Neural progenitor cell (in vitro differentiated cells): ENCODE measurements at regions not wholly inside any gene's neighbourhood (a gene's known extent, or its start where the extent isn't known, plus 50 kb on each side); places are given as distances from the start of the nearest gene placed in this dataset.

ENCODE experiments used
- DNase-seq: peaks from one replicate; pipeline ENCODE4 v3.0.0-alpha.2; 2016; ENCODE audit warnings: low spot score
- H2AFZ ChIP-seq: fragments of 200-600 bp; sonication (generic); replicated peaks from 2 replicates; pipeline ENCODE4 v1.6.1; 2016; ENCODE audit warnings: antibody characterized with exemption
- H3F3A ChIP-seq: fragments of 200-600 bp; sonication (generic); 2 replicates; pipeline ENCODE4 v1.6.1; 2016; ENCODE audit warnings: antibody characterized with exemption, low read depth
- H3K27ac ChIP-seq: fragments of 200-600 bp; sonication (generic); 2 replicates; pipeline ENCODE4 v1.5.1; 2016; ENCODE audit warnings: mild to moderate bottlenecking
- H3K27me3 ChIP-seq: fragments of 200-600 bp; sonication (generic); 2 replicates; pipeline ENCODE4 v1.6.1; 2016; ENCODE audit warnings: mild to moderate bottlenecking, moderate library complexity
- H3K36me3 ChIP-seq: fragments of 200-600 bp; sonication (generic); 2 replicates; pipeline ENCODE4 v1.5.1; 2016
- H3K4me1 ChIP-seq: fragments of 200-600 bp; sonication (generic); 2 replicates; pipeline ENCODE4 v1.6.1; 2016; ENCODE audit warnings: mixed run types
- H3K4me2 ChIP-seq: fragments of 200-600 bp; sonication (generic); 2 replicates; pipeline ENCODE4 v1.6.1; 2016
- H3K4me3 ChIP-seq: fragments of 200-600 bp; sonication (generic); 2 replicates; pipeline ENCODE4 v1.5.1; 2016
- H3K79me2 ChIP-seq: fragments of 200-600 bp; sonication (generic); 2 replicates; pipeline ENCODE4 v1.6.1; 2016; ENCODE audit warnings: low read depth
- H3K9ac ChIP-seq: fragments of 200-600 bp; sonication (generic); 2 replicates; pipeline ENCODE4 v1.6.1; 2016
- H3K9me3 ChIP-seq: fragments of 200-600 bp; sonication (generic); 2 replicates; pipeline ENCODE4 v1.5.1; 2016; ENCODE audit warnings: low read depth
- H4K20me1 ChIP-seq: fragments of 200-600 bp; sonication (generic); 2 replicates; pipeline ENCODE4 v1.6.1; 2016; ENCODE audit warnings: low read depth
- H3K27ac Mint-ChIP-seq: 3 replicates; pipeline ENCODE4 v1.8.0; 2021; ENCODE audit warnings: mixed read lengths
- H3K27me3 Mint-ChIP-seq: 2 replicates; pipeline ENCODE4 v1.8.0; 2022; ENCODE audit warnings: low read depth, mild to moderate bottlenecking, inconsistent platforms, moderate library complexity, mixed read lengths; ENCODE audit not compliant: insufficient read depth
- H3K36me3 Mint-ChIP-seq: 3 replicates; pipeline ENCODE4 v1.8.0; 2021; ENCODE audit warnings: mixed read lengths
- H3K4me1 Mint-ChIP-seq: 3 replicates; pipeline ENCODE4 v1.8.0; 2021; ENCODE audit warnings: mixed read lengths
- H3K4me3 Mint-ChIP-seq: 3 replicates; pipeline ENCODE4 v1.8.0; 2021; ENCODE audit warnings: mild to moderate bottlenecking, moderate library complexity, mixed read lengths
- H3K9me3 Mint-ChIP-seq: 3 replicates; pipeline ENCODE4 v1.8.0; 2020; ENCODE audit warnings: mixed read lengths
- EZH2 ChIP-seq: fragments of 200-600 bp; sonication (generic); IDR thresholded peaks from 2 replicates; pipeline ENCODE4 v1.6.1; 2017; ENCODE audit warnings: antibody characterized with exemption, mild to moderate bottlenecking, moderate library complexity
- EZH2phosphoT487 ChIP-seq: fragments of 200-600 bp; sonication (generic); IDR thresholded peaks from 2 replicates; pipeline ENCODE4 v1.6.1; 2017; ENCODE audit warnings: antibody characterized with exemption
- TF ChIP-seq, protein P1 (sequence below): fragments of 200-600 bp; sonication (generic); IDR thresholded peaks from 2 replicates; pipeline ENCODE4 v1.5.1; 2017; ENCODE audit warnings: antibody characterized with exemption, mild to moderate bottlenecking

DNA sequence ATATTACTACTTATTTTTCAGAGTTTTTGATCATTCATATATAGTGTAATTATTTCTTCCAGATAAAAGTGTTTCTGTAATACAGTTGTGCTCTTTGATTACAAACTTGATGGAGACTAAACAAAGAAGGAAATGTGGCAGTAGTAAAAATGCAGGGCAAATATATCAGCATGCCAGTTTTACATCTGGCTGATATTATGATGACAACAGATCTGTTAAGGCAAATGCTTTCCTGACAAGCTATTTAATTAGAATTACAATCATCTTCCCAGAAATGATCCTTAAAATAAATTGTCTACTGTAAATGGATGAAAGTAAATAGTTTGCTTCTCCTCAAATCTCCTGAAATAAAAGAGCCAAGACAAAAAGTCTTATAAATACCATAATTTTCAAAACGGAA is 1659.8 kb downstream of the BRINP3 start:
- no peaks in the 10 kb centered on the region for H4K20me1 ChIP-seq
- no peak overlapping the region for H3K4me3 ChIP-seq
- no peaks in the 10 kb centered on the region for H3F3A ChIP-seq
- no peak overlapping the region for H3K9ac ChIP-seq
- H3K36me3 ChIP-seq = no peaks in the 10 kb centered on the region
- Mint-ChIP-seq H3K27me3 (no peaks in the 10 kb centered on the region), H3K4me1 (peaks cover 7% of the 10 kb centered on the region), H3K9me3 (no peaks in the 10 kb centered on the region), H3K4me3 (no peak overlapping the region), H3K27ac (no peak overlapping the region), H3K36me3 (no peaks in the 10 kb centered on the region)
- H3K27ac ChIP-seq = no peak overlapping the region
- no peaks in the 10 kb centered on the region for H3K27me3 ChIP-seq
- TF ChIP-seq EZH2phosphoT487 = no peak
- no peak for TF ChIP-seq EZH2
- TF ChIP-seq, protein P1, sequence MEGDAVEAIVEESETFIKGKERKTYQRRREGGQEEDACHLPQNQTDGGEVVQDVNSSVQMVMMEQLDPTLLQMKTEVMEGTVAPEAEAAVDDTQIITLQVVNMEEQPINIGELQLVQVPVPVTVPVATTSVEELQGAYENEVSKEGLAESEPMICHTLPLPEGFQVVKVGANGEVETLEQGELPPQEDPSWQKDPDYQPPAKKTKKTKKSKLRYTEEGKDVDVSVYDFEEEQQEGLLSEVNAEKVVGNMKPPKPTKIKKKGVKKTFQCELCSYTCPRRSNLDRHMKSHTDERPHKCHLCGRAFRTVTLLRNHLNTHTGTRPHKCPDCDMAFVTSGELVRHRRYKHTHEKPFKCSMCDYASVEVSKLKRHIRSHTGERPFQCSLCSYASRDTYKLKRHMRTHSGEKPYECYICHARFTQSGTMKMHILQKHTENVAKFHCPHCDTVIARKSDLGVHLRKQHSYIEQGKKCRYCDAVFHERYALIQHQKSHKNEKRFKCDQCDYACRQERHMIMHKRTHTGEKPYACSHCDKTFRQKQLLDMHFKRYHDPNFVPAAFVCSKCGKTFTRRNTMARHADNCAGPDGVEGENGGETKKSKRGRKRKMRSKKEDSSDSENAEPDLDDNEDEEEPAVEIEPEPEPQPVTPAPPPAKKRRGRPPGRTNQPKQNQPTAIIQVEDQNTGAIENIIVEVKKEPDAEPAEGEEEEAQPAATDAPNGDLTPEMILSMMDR = no peak
- H3K4me1 ChIP-seq = no peaks in the 10 kb centered on the region
- no peaks in the 10 kb centered on the region for H3K9me3 ChIP-seq
- DNase-seq = no peak
- H2AFZ ChIP-seq = no peak overlapping the region
- H3K79me2 ChIP-seq = no peaks in the 10 kb centered on the region
- H3K4me2 ChIP-seq = no peak overlapping the region

DNA sequence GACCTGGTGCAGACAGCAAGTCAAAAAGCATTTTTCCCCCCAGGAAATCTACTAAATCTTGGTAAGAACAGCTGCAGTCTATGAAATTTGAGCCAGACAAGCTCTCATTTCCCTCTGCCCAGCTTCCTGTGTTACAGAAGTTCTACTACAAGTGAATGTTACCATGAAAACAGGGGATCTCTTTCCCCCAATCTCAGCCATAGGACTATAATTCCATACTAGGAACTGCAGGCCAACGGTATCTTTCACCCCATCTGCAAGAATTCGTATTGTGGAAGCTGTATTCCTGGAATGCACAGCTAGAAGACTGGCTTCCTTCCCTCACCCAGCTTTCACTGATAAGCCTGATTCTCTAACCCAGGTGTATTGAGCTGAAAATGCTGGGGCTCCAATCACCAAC is 1655.4 kb downstream of the BRINP3 start:
- Histone ChIP-seq H2AFZ (peak overlapping the region; percentile 27), H3K36me3 (no peaks in the 10 kb centered on the region), H4K20me1 (no peaks in the 10 kb centered on the region), H3K4me3 (no peak overlapping the region), H3K79me2 (no peaks in the 10 kb centered on the region), H3K9me3 (no peaks in the 10 kb centered on the region), H3K9ac (no peak overlapping the region), H3K4me2 (no peak overlapping the region), H3K4me1 (no peaks in the 10 kb centered on the region), H3K27me3 (no peaks in the 10 kb centered on the region), H3F3A (no peaks in the 10 kb centered on the region), H3K27ac (no peak overlapping the region)
- Mint-ChIP-seq H3K9me3 (no peaks in the 10 kb centered on the region), H3K4me3 (peak overlapping the region; percentile 28), H3K4me1 (peaks cover 7% of the 10 kb centered on the region), H3K27ac (no peak overlapping the region), H3K36me3 (no peaks in the 10 kb centered on the region), H3K27me3 (no peaks in the 10 kb centered on the region)
- TF ChIP-seq, protein P1 = no peak
- no peak for TF ChIP-seq EZH2
- no peak for TF ChIP-seq EZH2phosphoT487
- no peak for DNase-seq

DNA sequence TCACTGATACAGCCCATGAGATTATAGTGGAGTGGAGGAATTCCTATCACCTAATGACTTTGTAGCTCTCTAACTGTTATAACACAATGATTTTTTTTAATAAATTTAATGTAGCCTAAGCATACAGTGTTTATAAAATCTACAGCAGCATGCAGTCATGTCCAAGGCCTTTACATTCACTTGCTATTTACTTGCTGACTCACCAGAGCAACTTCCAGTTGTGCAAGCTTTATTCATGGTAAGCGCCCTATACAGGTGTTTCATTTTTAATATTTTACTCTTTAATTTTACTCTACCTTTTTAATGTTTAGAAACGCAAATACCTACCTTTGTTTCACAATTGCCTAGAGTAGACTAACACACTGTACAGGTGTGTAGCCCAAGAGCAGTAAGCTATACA is 1652.2 kb downstream of the BRINP3 start:
- Mint-ChIP-seq H3K9me3 (no peaks in the 10 kb centered on the region), H3K27ac (no peak overlapping the region), H3K4me3 (no peak overlapping the region), H3K36me3 (no peaks in the 10 kb centered on the region), H3K4me1 (peaks cover 7% of the 10 kb centered on the region), H3K27me3 (no peaks in the 10 kb centered on the region)
- H3K36me3 ChIP-seq = no peaks in the 10 kb centered on the region
- H3K4me1 ChIP-seq = no peaks in the 10 kb centered on the region
- H3K9me3 ChIP-seq = no peaks in the 10 kb centered on the region
- H3K27me3 ChIP-seq = no peaks in the 10 kb centered on the region
- no peak for DNase-seq
- H3K4me2 ChIP-seq = no peak overlapping the region
- no peak overlapping the region for H2AFZ ChIP-seq
- no peak overlapping the region for H3K27ac ChIP-seq
- H4K20me1 ChIP-seq = no peaks in the 10 kb centered on the region
- no peak overlapping the region for H3K4me3 ChIP-seq
- TF ChIP-seq EZH2 (no peak), EZH2phosphoT487 (no peak)
- no peak overlapping the region for H3K9ac ChIP-seq
- no peaks in the 10 kb centered on the region for H3K79me2 ChIP-seq
- no peaks in the 10 kb centered on the region for H3F3A ChIP-seq

DNA sequence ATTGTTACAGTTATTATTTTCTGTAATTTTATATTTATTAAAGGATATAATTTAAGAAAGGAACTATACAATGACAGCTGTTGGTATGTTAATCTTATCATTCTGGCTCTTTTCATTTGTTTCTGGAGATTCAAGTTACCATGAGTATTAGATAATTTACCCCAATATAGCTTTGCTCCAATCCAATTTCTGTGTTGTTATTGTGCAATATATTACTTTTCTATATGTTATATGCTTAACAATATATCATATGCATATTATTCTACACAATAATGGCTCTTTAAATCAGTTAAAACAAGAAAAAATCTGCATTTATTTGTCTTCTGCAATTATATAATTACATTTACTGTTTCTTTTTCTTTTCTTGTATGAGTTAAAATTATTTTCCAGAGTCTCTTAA is 1650.9 kb downstream of the BRINP3 start:
- no peak overlapping the region for H3K4me3 ChIP-seq
- TF ChIP-seq, protein P1 = no peak
- no peak for TF ChIP-seq EZH2
- TF ChIP-seq EZH2phosphoT487 = no peak

More for the DNA sequence above, 1650.9 kb downstream of the BRINP3 start:
- Histone ChIP-seq H3K27me3 (no peaks in the 10 kb centered on the region), H3K79me2 (no peaks in the 10 kb centered on the region), H3K36me3 (no peaks in the 10 kb centered on the region), H3F3A (no peaks in the 10 kb centered on the region), H3K9ac (no peak overlapping the region), H3K4me2 (no peak overlapping the region), H3K9me3 (no peaks in the 10 kb centered on the region), H4K20me1 (no peaks in the 10 kb centered on the region), H3K27ac (no peak overlapping the region), H3K4me1 (no peaks in the 10 kb centered on the region), H2AFZ (no peak overlapping the region)
- Mint-ChIP-seq H3K9me3 (no peaks in the 10 kb centered on the region), H3K4me1 (peaks cover 7% of the 10 kb centered on the region), H3K36me3 (no peaks in the 10 kb centered on the region), H3K4me3 (no peak overlapping the region), H3K27ac (no peak overlapping the region), H3K27me3 (no peaks in the 10 kb centered on the region)
- no peak for DNase-seq
